NAMALWA (cell line): ENCODE measurements at regions not wholly inside any gene's neighbourhood (a gene's known extent, or its start where the extent isn't known, plus 50 kb on each side); places are given as distances from the start of the nearest gene placed in this dataset.
"Not testable (repeated sequence)": the region's sequence is repeated elsewhere in the genome, so short reads cannot be mapped to it uniquely, and the experiment has no call there.

Experiments
- DNase-seq: peaks from one replicate; pipeline ENCODE4 v3.0.0-alpha.2; 2015; ENCODE audit warnings: low spot score

- DNase-seq, result no peak
Measured at GRCh38 chr9:17083258-17083657, 51.6 kb upstream of the CNTLN start.

GRCh38 chr9:17082343-17083064 is 52.3 kb upstream of the CNTLN start:
- no peak for DNase-seq

GRCh38 chr9:17081814-17082213 is 53.0 kb upstream of the CNTLN start:
- DNase-seq, result no peak

GRCh38 chr9:17081351-17081750 is 53.5 kb upstream of the CNTLN start:
- no peak for DNase-seq

- no peak for DNase-seq
Measured at GRCh38 chr9:17075758-17076485, 58.9 kb upstream of the CNTLN start.

- no peak for DNase-seq
Measured at GRCh38 chr9:17075146-17075757, 59.6 kb upstream of the CNTLN start.

- DNase-seq, result not testable (repeated sequence)
Measured at GRCh38 chr9:17072563-17072962, 62.3 kb upstream of the CNTLN start.

- DNase-seq, result no peak
Measured at GRCh38 chr9:17068671-17069070, 66.2 kb upstream of the CNTLN start.

- DNase-seq, result no peak
Measured at GRCh38 chr9:17065062-17065461, 69.8 kb upstream of the CNTLN start.

GRCh38 chr9:17064558-17064957 is 70.3 kb upstream of the CNTLN start:
- no peak for DNase-seq

GRCh38 chr9:17063535-17064135 is 71.2 kb upstream of the CNTLN start:
- DNase-seq, result peak; percentile 69

- DNase-seq, result no peak
Measured at GRCh38 chr9:17062497-17062896, 72.3 kb upstream of the CNTLN start.

GRCh38 chr9:17060450-17060849 is 74.4 kb upstream of the CNTLN start:
- no peak for DNase-seq

GRCh38 chr9:17059465-17059864 is 75.4 kb upstream of the CNTLN start:
- DNase-seq, result no peak

- DNase-seq, result no peak
Measured at GRCh38 chr9:17057729-17058128, 77.1 kb upstream of the CNTLN start.

- DNase-seq, result no peak
Measured at GRCh38 chr9:17052626-17053025, 82.2 kb upstream of the CNTLN start.

GRCh38 chr9:17045381-17045940 is 89.4 kb upstream of the CNTLN start:
- DNase-seq, result no peak

GRCh38 chr9:17031546-17031945 is 103.3 kb upstream of the CNTLN start:
- no peak for DNase-seq

GRCh38 chr9:17025281-17025680 is 109.6 kb upstream of the CNTLN start:
- no peak for DNase-seq

- no peak for DNase-seq
Measured at GRCh38 chr9:17024129-17024528, 110.7 kb upstream of the CNTLN start.

GRCh38 chr9:17021387-17021970 is 113.4 kb upstream of the CNTLN start:
- DNase-seq, result peak; percentile 12

GRCh38 chr9:17019398-17019797 is 115.4 kb upstream of the CNTLN start:
- no peak for DNase-seq
